ENCODE measurements at regions not wholly inside any gene's neighbourhood (a gene's known extent, or its start where the extent isn't known, plus 50 kb on each side); places are given as distances from the start of the nearest gene placed in this dataset.
"Not testable (repeated sequence)": the region's sequence is repeated elsewhere in the genome, so short reads cannot be mapped to it uniquely, and the experiment has no call there.

GRCh38 chrY:19644889-19645638, 99.5 kb downstream of the KDM5D start:
- no peak for DNase-seq (ENCODE audit: low read depth, low spot score)

GRCh38 chrY:19637651-19638347, 106.7 kb downstream of the KDM5D start:
- DNase-seq (ENCODE audit: low read depth, low spot score): no peak

- DNase-seq (ENCODE audit: low read depth, low spot score): no peak
Observed at GRCh38 chrY:19628926-19629325, 115.6 kb downstream of the KDM5D start.

GRCh38 chrY:19622392-19622791, 122.1 kb downstream of the KDM5D start:
- no peak for DNase-seq (ENCODE audit: low read depth, low spot score)

GRCh38 chrY:19621756-19622155, 122.8 kb downstream of the KDM5D start:
- DNase-seq (ENCODE audit: low read depth, low spot score): no peak

GRCh38 chrY:19601113-19601512, 143.4 kb downstream of the KDM5D start:
- DNase-seq (ENCODE audit: low read depth, low spot score): no peak

- no peak for DNase-seq (ENCODE audit: low read depth, low spot score)
Observed at GRCh38 chrY:19600711-19601110, 143.8 kb downstream of the KDM5D start.

- no peak for DNase-seq (ENCODE audit: low read depth, low spot score)
Observed at GRCh38 chrY:19590235-19590634, 154.3 kb downstream of the KDM5D start.

GRCh38 chrY:19589664-19590063, 154.9 kb downstream of the KDM5D start:
- no peak for DNase-seq (ENCODE audit: low read depth, low spot score)

- DNase-seq (ENCODE audit: low read depth, low spot score): no peak
Observed at GRCh38 chrY:19587311-19587710, 157.2 kb downstream of the KDM5D start.

- not testable (repeated sequence) for DNase-seq (ENCODE audit: low read depth, low spot score)
Observed at GRCh38 chrY:19580990-19581389, 163.5 kb downstream of the KDM5D start.

- DNase-seq (ENCODE audit: low read depth, low spot score): no peak
Observed at GRCh38 chrY:19578281-19578874, 166.1 kb downstream of the KDM5D start.

GRCh38 chrY:19577250-19577649, 167.3 kb downstream of the KDM5D start:
- DNase-seq (ENCODE audit: low read depth, low spot score): no peak

- no peak for DNase-seq (ENCODE audit: low read depth, low spot score)
Observed at GRCh38 chrY:19574939-19575338, 169.6 kb downstream of the KDM5D start.

GRCh38 chrY:19573646-19574045, 170.9 kb downstream of the KDM5D start:
- DNase-seq (ENCODE audit: low read depth, low spot score): no peak

GRCh38 chrY:19570999-19571398, 173.5 kb downstream of the KDM5D start:
- no peak for DNase-seq (ENCODE audit: low read depth, low spot score)

GRCh38 chrY:19567943-19568342, 176.6 kb downstream of the KDM5D start:
- DNase-seq (ENCODE audit: low read depth, low spot score): no peak

GRCh38 chrY:19567051-19567921, 177.2 kb downstream of the KDM5D start:
- peak; percentile 84 for DNase-seq (ENCODE audit: low read depth, low spot score)

GRCh38 chrY:19559161-19559560, 185.4 kb downstream of the KDM5D start:
- no peak for DNase-seq (ENCODE audit: low read depth, low spot score)

- DNase-seq (ENCODE audit: low read depth, low spot score): no peak
Observed at GRCh38 chrY:19549671-19550466, 194.7 kb downstream of the KDM5D start.
